ENCODE measurements at regions not wholly inside any gene's neighbourhood (a gene's known extent, or its start where the extent isn't known, plus 50 kb on each side); places are given as distances from the start of the nearest gene placed in this dataset.

DNA sequence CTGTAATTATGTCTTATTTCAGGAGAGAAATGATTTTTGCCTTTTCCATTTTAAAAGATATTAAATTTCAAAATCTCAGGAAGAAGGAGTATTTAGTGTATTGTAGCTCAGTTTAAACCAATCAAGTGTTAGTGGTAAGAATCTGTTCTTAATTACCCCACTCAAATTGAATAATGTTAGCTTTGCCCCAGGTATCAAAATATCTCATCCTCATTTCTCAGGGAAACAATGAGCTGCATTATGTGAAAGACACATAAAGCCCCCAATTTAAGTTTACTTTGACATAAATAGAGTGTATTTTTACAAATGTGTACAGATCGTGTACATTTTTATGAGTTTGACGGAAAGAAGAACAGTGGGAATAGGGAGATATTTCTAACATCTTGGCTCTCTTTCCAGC is 317.4 kb upstream of the RARB start:
- TF ChIP-seq YY1 (IDR thresholded peaks at IDR 0.05; ENCODE audit: low read depth, low read length), result no peak
- TF ChIP-seq POLR2A (IDR thresholded peaks at IDR 0.05; ENCODE audit: control extremely low read depth in 1 of 2, low read depth in 2 of 2, low read length in 2 of 2), result no peak
- TF ChIP-seq, protein P1, sequence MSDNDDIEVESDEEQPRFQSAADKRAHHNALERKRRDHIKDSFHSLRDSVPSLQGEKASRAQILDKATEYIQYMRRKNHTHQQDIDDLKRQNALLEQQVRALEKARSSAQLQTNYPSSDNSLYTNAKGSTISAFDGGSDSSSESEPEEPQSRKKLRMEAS (IDR thresholded peaks at IDR 0.05), result no peak

Measured in H1 (cell line).